Right lobe of liver (tissue), 6 donors: ENCODE measurements at regions not wholly inside any gene's neighbourhood (a gene's known extent, or its start where the extent isn't known, plus 50 kb on each side); places are given as distances from the start of the nearest gene placed in this dataset.

Source experiments
- ATAC-seq, 4 donors: fragments of 200-7000 bp; cut with Tn5 transposase; one replicate each; pipeline ENCODE4 v1.9.1; 2020; ENCODE audit warnings: mild to moderate bottlenecking in 4 of 4, moderate library complexity in 4 of 4
- DNase-seq, 3 donors: peaks; one replicate each; pipeline ENCODE4 v3.0.0-alpha.2; 2020
- H3K27ac ChIP-seq, 3 donors: fragments of 200-600 bp; one replicate each; pipeline ENCODE4 v1.8.0; 2022
- H3K27me3 ChIP-seq, 2 donors: fragments of 200-600 bp; one replicate each; pipeline ENCODE4 v1.8.0; 2022
- H3K36me3 ChIP-seq, 4 donors: fragments of 200-600 bp; sonication (generic) in 1 of 4; one replicate each; pipeline versions ENCODE4 v1.5.1 to v1.8.0; 2017 to 2022; ENCODE audit warnings: control low read depth in 1 of 4
- H3K4me1 ChIP-seq, 4 donors: fragments of 200-600 bp; sonication (generic) in 1 of 4; one replicate each; pipeline versions ENCODE4 v1.5.1 to v1.8.0; 2017 to 2022; ENCODE audit warnings: control low read depth in 1 of 4
- H3K4me3 ChIP-seq, 3 donors: fragments of 200-600 bp; one replicate each; pipeline ENCODE4 v1.8.0; 2022
- H3K9me3 ChIP-seq, 4 donors: fragments of 200-600 bp; sonication (generic) in 1 of 4; one replicate each; pipeline versions ENCODE4 v1.5.1 to v1.8.0; 2017 to 2022; ENCODE audit warnings: control low read depth in 1 of 4
- CTCF ChIP-seq, 4 donors: fragments of 200-600 bp in 3 of 4; fragments of 450-650 bp in 1 of 4; IDR thresholded peaks; one replicate each; pipeline versions ENCODE4 v1.5.1 to v1.8.0; 2016 to 2022; ENCODE audit warnings: antibody characterized with exemption in 4 of 4, mild to moderate bottlenecking in 2 of 4
- POLR2A ChIP-seq: fragments of 450-650 bp; IDR thresholded peaks from one replicate; pipeline ENCODE4 v1.6.1; 2017; ENCODE audit warnings: antibody characterized with exemption, mild to moderate bottlenecking
- WGBS: methylation state at CpG from one replicate; pipeline ENCODE4 v1.1.6; 2018; ENCODE audit warnings: low coverage, low lambda C conversion rate; ENCODE audit not compliant: insufficient coverage; ENCODE audit errors: missing lambda C conversion rate; 5-methylcytosine and 5-hydroxymethylcytosine counted together
- intact Hi-C, 2 donors: fragments of 100-400 bp; cut with DNase I; formaldehyde crosslinking; loops; one replicate each; pipeline versions ENCODE4 v1.11.2 to v1.14.1; 2022
- donor health status: DM: no; HTN: yes; CAD: no.
- donor health status: DM: no; HTN: no; CAD: no.
- donor health status: DM: no; HTN: no; CAD: no.
- donor health status: DM: no; HTN: yes; CAD: no.
- donor health status: DM: no; HTN: yes; CAD: no.

- DNase-seq (no peak), ATAC-seq (no peak)
- intact Hi-C loops = no loop called here
- WGBS = 92% methylated on average over 7 of the region's 8 CpGs
- H3K4me1 ChIP-seq = no peaks in the 10 kb centered on the region
- no peaks in the 10 kb centered on the region for H3K9me3 ChIP-seq
- H3K27ac ChIP-seq = no peak overlapping the region
- no peaks in the 10 kb centered on the region for H3K27me3 ChIP-seq
- H3K36me3 ChIP-seq = no peaks in the 10 kb centered on the region
- no peak for TF ChIP-seq CTCF (IDR thresholded peaks at IDR 0.05)
- no peak overlapping the region for H3K4me3 ChIP-seq
These were observed 73.3 kb upstream of the STX18 start for GRCh38 chr4:4614925-4615678.

GRCh38 chr4:4613641-4614286, 71.9 kb upstream of the STX18 start:
- ATAC-seq (no peak), DNase-seq (no peak)
- Histone ChIP-seq H3K9me3 (no peaks in the 10 kb centered on the region), H3K4me1 (no peaks in the 10 kb centered on the region), H3K4me3 (no peak overlapping the region), H3K27ac (no peak overlapping the region), H3K27me3 (no peaks in the 10 kb centered on the region), H3K36me3 (no peaks in the 10 kb centered on the region)
- TF ChIP-seq CTCF (IDR thresholded peaks at IDR 0.05) (no peak), POLR2A (no peak)
- WGBS = 86% methylated on average over 7 of the region's 8 CpGs
- intact Hi-C loops = no loop called here

- 72% methylated on average over 2 of the region's 2 CpGs for WGBS
These were observed 71.2 kb upstream of the STX18 start for GRCh38 chr4:4613126-4613465.

GRCh38 chr4:4610672-4611071, 68.8 kb upstream of the STX18 start:
- Histone ChIP-seq H3K4me1 (no peaks in the 10 kb centered on the region), H3K4me3 (no peak overlapping the region), H3K27ac (no peak overlapping the region), H3K9me3 (no peaks in the 10 kb centered on the region), H3K27me3 (no peaks in the 10 kb centered on the region), H3K36me3 (no peaks in the 10 kb centered on the region)
- TF ChIP-seq POLR2A = no peak
- no peak for TF ChIP-seq CTCF (IDR thresholded peaks at IDR 0.05)
- DNase-seq (no peak), ATAC-seq (no peak)
- WGBS = 80% methylated on average over 1 of the region's 7 CpGs
- intact Hi-C loops = no loop called here

More at GRCh38 chr4:4613126-4613465, 71.2 kb upstream of the STX18 start:
- Histone ChIP-seq H3K27ac (no peak overlapping the region), H3K4me3 (no peak overlapping the region), H3K27me3 (no peaks in the 10 kb centered on the region), H3K4me1 (no peaks in the 10 kb centered on the region), H3K36me3 (no peaks in the 10 kb centered on the region), H3K9me3 (no peaks in the 10 kb centered on the region)
- intact Hi-C loops = no loop called here
- TF ChIP-seq CTCF (IDR thresholded peaks at IDR 0.05) (no peak), POLR2A (no peak)
- DNase-seq (no peak), ATAC-seq (no peak)
